Renal pelvis (tissue), 1 donor: ENCODE measurements at regions not wholly inside any gene's neighbourhood (a gene's known extent, or its start where the extent isn't known, plus 50 kb on each side); places are given as distances from the start of the nearest gene placed in this dataset.
A peak's percentile ranks its signal among the peaks of the same experiment; 100 is the strongest.

ENCODE experiments used
- DNase-seq: peaks from one replicate; pipeline ENCODE4 v3.0.0-alpha.2; 2013

DNA sequence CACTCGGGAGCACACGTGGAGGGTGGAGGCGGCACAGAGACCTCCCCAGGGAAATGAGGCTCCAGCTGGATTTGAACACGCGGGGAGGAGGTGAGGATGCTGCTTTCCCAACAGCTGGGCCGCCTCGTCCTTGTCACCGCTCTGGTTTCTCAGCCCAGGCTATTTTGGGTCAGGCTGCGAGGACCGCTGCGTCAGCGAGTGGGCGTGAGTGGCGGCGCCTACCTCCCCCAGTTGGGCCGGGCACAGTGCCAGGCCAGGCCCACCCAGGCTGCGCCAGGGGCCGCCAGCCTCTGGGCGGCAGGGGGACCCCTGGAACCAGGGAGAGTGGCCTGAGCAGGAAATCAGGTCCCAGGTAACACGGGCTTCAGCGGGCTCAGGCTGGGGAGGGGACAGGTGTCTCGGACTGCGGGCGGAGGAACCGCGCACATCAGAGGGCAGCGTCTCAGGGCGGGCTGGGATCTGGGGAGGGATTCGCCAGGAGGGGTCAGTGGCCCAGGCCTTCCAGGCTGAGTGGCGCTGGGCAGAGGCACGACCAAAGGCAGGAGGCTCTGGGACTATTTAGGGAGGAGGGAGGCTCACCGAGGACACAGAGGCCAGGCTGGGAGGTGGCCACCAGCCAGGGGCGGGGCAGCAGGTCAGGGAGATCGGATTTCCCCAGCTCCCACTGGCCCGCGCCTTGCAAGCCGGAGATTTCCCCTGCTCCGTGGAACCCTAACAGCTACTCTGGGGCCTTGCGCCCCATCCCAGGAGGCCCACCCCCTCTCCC, 125.2 kb upstream of the RET start:
- peak; percentile 30 for DNase-seq

DNA sequence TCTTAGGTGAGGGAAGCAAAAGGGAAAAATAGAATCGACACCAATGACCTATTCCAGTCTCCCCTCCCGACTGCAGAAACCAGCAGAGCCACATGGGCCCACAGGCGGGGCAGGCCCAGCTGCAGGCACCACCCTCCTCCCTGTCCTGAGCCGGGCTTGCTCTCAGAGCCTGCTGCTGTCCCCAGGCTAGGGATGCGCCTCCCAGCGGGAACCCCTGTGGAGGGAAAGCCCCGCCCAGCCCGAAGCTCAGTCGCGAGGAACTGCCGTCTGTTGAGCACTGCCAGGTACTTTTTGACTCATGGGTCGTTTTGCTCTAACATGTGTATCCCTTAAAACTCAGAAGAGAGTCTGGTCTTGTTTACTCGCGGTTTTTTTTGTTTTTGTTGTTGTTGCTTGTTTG, 124.5 kb upstream of the RET start:
- DNase-seq, result peak; percentile 26

DNA sequence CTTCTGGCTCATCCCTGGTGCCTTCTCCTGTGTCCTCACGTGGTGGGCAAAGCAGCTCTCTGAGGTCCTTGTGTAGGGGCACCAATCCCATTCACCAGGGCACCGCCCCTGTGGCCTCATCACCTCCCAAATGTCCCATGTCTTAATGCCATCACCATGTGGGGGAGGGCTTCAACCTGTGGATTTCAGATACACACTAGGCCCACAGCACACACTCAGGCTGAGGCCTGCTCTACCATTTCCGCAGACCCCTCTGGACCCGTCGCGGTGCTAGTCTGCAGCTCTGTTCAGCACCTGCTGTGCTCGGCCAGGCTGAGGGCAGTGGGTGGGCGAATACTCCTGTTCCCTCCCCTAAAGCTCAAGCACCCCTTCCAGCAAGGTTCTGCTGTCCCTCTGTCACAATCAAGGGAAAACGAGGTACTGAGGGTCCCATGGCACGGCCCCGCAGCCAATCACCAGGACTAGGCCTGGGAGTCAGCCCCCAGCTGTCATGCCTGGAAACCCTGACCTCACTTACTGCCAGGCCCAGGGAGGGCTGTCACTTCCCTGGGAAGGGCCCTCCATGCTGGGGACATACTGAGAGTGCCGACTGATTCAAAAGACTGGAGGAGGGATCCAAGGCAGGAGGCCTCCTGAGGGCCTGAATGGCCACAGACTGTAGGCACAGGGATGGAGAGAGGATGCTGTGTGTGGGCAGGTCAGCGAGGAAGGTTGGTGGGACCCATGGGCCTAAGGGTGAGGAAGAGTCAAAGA, 123.8 kb upstream of the RET start:
- DNase-seq, result no peak

DNA sequence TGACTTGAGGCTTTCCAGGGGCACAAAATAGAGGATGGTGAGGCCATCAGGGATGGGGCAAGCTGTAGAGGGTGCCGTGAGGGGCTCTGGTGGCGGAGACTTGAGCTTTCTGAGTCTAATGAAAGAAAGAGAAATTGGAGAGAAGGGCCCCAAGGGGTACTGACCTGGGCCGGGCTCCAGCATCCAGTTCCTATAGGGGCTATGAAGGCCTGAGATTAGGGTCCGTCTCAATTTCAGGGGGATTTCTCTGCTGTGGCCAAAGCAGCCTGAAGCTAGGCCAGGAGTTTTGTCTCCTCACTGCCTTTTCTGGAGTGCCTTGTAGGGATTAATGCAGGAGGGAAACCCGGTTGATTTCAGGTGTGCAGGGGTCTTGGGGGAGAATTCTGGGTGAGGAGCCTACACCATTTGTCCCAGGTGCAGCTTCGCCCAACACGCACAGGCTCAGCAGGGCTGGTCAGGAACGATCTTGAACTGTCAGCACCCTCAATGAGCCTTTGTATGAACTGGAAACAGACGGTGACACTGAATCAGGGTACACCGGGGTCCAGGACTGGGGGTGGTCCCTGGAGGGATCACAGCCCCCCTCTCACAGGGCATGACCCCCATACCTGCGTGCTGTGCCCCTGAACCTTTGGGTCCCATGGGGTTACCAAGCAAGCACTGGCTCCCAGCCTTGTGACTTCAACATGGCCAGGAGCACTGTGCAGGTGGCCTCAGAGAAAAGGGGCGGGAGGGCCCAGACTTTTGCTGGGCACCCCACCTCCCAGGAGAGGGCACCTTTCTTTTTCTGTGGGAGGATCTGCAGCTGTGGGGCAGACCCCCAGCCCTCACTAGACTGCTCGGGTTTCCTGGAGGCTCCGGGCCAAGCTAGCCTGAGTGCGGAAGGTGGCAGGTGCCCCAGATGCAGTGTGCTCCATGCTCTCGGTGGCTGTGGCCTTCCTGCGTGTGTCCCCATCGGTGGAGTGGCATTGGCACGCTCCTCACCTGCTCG, 122.9 kb upstream of the RET start:
- no peak for DNase-seq

DNA sequence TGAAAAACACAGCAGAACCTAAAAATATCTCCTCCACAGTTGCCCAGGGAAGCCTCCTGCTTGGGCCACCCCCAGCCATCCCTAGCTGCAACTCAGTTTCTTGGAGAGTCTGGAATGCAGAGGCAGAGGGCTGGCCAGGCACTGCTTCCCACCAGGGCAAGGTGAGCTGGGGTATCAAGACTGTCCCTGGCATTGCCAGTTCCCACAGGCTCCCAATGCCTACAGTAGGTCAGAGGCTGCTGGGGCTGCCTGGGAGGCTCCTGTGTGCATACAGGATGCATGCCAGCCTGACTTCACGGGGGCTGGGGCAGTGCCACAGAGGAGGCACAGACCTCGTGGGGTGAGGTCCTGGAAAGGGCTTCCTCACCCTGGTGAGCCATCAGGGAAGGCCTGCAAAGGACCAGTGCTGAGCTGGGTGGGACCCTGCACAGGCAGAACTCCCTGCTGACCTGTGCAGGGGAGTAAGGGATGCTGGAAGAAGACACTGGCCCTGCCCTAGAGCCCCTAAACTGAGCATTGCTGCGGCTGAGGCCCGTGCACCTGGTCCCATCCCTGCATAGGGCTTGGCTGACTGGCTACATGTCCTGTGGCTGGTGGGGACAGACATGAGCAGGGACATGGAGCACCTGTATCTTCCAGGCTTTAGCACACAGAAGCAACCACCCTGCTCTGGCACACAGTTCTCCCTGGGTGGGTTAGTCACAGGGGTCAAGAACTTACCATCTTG, 121.9 kb upstream of the RET start:
- no peak for DNase-seq

DNA sequence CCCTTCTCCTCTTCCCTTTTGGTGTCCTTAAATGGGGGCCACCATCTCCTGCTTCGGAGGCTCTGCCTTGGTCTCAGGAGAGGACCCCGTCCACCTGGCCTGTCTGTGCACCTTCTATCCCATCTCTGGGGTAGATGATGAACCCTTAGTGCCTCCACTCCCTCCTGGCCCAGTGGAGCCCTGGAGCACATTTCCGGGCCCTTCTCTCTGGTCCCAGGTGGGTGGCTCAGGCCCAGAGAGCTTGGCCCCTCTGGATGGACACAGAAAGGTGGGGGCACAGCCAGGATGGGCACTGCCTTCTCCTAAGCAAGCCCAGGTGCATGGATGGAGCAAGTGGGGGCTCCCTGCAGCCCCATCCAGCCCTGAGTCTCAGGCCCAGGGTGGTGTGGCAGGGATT, 121.4 kb upstream of the RET start:
- no peak for DNase-seq

DNA sequence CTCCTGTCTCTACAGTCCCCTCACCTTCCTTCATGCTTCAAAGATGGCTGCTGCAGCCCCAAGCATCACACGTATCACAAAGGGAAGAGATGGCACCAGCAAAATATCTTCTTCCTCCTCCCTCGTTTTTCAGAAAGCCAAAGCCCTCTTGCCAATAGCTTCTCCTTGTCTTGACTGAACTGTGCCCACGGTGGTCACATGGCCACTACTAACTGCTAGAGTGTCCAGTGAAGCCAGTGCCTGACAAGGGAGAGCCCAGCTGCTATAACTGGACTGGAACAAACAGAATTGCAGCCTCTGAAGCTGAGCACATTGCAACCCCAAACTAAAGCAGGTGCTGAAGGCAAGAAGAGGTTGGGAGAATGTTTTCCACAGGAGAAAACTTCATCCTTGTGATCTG, 120.8 kb upstream of the RET start:
- DNase-seq, result no peak

DNA sequence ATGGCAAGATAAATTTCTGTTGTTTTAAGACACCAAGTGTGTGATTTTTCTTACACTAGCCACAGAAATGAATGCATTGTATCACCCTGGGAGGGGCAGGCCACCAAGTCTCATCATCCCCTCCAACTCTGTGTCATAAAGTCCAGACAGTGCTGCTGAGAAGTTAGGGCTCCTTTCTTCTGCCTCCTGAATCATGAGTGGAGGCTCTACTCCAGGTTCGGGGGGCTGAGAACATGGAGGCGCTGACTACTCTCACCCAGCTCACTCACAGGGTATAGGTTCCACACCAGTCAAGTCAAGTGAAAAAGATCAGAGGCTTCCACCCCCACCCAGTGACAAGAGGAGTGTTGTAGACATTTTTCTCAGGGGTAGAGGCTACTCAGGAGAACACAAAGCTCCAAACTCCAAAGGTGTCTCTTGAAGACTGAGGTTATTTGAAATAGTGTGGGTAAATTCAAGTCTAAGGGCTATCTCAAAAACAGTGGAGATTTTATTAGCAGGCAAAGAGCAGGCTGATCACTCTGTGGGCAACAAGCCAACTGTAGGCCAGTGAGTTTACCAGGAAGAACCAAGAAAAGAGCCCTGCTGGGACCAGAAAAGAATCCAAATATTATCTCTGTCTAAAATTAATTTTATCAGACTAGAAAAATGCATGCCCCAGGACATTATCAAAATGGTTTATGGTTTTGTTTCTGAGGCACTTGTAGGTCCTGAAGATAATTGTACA, 118.6 kb upstream of the RET start:
- no peak for DNase-seq

DNA sequence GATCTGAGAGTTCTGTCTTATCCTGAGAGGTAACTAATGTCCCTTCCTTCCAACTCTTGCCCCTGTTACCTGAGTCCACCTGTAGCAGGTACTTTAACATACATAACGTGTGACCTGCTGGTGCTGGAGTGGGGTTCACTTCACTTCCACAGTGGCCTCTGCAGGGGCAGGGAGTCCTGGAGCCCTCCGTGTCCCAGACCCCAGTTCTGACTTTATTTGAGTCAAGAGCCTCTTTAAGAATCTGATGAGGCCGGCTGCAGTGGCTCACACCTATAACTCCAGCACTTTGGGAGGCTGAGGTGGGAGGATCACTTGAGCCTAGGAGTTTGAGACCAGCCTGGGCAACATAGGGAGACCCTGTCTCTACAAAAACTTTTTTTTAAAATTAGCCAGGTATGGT, 117.0 kb upstream of the RET start:
- DNase-seq, result no peak

DNA sequence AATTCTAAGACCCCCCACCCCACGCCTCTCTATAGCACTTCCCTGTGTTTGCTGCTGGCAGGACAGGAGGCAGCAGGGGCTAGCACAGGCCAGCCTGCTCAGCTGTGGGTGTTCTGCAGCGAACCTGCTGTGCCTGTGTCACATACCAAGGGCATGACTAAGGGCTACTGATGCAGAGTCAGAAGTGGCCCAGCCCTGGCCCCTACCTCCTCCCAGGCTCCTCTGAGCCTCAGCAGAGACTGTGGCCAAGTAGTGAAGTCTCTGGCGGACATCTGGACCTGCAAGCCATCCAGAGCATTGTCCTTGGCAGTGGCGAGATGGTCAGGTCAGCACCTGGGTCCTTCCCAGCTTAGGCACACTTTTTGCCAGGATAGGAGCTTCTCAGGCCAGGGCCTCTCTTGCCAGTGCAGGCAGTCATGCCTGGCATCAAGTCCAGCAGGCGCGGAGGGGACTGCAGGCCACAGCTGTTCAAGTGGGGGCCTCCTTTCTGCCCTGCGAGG, 116.3 kb upstream of the RET start:
- no peak for DNase-seq

DNA sequence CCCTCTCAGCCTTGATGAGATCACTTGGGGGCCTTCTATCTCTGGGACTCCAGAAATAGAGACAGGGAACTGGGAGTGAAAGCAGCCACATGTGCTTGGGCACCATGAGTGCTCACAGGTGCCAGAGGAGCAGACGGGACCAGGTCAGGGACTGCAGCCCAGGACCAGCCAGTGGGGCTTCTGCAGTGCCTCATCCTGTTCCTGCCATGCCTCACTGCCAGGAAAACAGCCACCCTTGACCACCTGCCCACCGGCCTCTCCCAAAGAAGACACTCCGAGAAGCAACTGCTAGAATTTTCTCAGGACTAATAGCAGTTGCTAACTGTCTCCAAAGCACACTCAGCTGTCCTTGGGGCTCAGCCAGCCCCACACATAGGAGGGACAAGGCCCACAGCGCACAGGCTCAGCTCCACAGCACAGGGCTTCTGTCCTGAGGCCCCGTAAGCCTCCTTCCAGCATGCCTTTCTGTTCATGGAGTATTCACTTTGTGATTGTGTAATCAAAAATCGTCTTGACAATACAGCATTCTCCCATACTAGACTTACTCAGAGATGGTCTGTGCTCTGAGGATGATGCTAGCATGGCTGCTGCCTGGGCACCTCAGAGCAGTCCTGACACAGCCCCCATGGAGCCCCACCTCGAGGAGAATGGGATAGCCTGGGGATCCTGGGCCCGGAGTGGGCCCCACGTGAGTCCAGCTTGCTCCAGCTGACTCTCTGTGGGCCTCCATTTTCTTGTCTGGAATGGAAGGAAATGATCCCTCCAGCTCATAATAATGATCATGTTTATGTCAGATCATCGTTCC, 115.7 kb upstream of the RET start:
- DNase-seq, result no peak

DNA sequence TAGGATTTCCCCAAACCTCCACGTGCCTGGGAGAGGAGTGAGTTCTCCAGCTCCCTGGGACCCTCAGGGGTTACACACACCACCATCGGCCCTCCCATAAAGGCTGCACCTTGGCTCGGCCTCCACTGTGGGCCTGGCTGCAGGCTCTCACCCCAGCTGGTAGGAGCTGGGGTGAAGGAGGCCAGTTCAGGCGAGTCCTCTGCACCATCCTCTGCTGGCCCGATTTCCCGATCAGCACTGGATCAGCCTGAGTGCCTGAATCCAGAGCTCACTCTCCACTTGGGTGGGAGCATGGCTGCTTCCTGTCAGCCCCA, 115.1 kb upstream of the RET start:
- no peak for DNase-seq

DNA sequence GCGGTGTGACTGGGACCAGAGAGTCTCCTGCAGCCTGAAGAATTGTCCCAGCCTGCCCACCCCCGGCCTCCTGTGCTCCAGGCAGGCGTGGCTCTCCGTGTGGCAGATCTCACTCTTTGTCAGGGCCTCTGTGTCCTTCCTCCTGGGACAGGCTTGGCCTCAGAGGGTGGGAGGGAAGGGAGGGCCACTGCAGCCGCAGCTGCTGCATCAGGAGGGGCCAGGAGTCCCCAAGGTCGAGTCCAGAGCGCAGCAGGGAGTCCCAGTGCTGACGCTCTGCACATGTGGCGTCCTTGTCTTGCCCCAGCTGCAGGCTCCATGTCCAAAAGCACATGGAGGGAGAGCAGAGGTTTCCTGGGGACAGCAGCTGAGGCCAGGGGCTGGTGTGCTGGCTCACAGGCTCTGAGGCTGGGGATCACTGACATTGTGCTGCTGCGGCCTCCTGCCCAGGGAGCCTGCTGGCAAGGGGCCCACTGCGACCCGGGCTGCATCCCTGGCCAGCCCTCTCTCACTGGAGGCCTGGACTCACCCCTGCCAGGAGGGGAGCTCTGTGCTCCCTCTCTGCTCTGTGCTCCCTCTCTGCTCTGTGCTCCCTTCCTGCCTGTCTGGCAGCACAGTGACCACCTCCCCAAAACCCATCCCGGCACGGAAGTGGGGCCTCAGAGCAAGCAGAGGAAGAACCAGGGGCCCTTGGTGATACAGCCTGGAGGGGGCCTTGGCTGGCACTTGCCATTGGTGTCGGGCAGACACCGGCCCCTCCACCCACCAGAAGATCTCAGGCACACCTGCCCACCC, 114.6 kb upstream of the RET start:
- peak; percentile 4 for DNase-seq

DNA sequence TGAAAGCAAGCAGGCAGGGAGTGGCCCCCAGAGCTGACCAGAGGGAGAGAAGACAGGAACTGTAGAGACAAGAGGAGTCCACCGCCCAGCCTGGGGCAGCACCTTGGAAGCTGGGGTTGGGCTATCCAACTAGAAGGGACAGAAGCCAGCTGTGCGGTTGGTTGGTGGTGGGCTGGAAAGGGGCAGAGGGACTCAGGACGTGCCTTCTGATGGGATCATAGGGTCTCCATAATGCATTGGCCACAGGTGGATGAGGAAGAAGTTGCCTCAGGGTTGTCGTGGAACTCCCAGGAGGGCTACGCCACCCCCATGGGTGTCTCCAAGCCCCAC, 114.0 kb upstream of the RET start:
- DNase-seq, result no peak

DNA sequence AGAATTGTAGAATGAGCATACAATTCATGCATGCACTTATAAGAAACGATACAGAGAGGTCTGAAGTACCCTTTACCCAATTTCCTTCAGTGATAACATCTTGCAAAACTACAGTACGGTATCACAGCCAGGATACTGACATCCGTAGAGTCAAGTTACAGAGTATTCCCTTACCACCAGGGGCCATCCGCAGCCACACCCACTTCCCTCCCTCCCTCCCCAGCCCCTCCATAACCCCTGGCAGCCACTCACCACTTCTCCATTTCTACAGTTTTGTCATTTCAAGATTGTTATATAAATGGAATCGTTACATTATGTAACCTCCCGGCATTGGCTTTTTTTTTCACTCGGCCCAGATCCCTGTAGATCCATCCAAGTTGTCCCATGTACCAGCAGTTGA, 113.6 kb upstream of the RET start:
- no peak for DNase-seq

DNA sequence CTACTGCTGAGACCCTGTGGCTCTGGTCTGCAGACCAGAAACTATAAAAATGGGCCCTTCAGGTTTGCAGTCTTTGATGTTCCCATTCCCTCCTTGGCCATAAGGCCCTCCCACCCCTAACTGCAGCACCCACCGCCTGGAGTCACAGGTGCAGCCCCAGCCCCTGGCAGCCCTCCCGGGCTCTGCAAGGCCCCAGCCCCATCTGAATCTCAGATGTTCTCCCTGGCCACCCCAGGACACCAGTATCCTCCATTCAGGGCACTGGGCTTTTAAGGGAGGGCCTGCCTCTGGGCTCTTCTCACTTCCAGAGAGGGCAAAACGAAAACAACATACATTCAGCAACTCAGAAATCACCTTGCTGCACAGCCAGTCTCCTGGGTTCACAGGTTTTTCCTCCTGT, 107.7 kb upstream of the RET start:
- DNase-seq, result no peak

DNA sequence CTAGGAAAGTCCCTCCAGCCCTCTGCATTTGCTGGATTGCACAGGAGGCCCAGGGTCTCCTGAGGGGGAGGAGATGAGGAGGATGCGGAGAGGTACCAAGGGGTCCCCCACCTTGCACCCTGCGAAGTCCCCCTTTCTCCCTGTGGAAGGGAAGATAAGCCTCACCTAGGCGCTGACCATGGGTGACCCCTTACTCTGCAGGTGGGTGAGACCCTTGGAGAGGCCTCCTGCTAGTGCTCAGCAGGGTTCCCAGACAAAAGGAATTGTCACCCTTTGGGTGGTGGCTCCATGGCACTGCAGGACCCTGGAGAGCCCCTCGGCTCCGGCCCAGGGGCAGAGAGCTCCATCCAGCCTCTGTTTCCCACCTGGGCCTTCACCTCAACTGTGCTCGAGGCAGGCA, 107.0 kb upstream of the RET start:
- no peak for DNase-seq

DNA sequence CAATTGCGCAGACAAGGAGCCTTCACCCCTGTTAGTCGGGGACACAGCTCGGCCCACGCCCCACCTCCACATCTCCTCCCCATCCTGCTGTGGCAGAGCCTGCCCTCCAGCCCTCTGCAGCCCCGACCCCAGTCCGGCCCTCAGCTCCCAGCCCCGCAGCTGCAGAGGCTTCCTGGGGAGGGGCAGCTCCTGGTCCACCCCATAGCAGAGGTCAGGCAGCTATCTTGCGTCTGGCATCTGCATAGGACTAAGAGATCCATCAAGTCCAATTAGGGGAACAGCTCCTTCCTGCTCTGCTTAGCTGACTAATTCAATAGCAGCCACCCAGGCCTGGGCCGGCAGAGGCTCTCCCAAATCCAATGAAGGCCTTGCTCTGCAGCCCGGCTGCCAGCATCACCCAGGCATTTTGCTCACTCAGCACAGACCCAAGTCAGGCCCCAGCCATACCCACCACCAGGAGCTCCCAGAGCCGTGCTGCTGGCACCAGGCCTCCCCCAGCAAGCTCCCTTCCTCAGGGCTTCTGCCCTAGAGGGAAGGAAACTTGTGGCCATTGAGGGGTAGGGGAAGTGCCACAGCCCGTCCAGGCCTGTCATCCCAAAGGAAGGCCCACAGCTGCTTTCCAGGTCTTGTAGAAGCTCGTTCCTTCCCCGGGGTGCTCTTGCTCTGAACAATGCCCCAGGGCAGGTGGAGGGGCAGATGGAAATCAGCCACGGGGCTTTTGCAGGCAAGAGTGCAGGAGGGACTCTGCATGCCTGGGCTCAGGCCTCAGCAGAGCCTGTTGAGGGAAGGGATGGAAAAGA, 106.2 kb upstream of the RET start:
- no peak for DNase-seq

DNA sequence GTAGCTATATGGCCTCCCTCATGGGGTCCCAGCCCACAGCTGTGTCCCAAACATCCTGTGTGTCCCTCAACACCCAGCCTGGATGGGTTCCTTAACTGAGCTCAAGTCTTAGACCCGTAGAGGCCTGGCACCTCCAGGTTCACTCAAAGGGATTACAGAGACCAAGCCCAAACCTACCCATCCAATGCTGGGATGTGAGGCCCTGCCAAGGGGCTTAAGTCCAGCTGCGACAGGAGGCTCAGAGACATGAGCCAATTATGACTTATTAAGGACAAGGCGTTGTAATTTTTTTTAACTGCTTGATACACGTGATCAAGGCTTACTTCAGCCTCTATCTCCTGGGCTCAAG, 105.6 kb upstream of the RET start:
- DNase-seq, result no peak
